Ectodermal cell (in vitro differentiated cells): ENCODE measurements at regions not wholly inside any gene's neighbourhood (a gene's known extent, or its start where the extent isn't known, plus 50 kb on each side); places are given as distances from the start of the nearest gene placed in this dataset.

ENCODE experiments used
- H3K27ac ChIP-seq: 2 replicates; pipeline ENCODE4 v1.7.0; 2013; ENCODE audit warnings: mild to moderate bottlenecking, low read depth, low read length; ENCODE audit not compliant: insufficient read depth, poor library complexity, severe bottlenecking
- H3K27me3 ChIP-seq: 2 replicates; pipeline ENCODE4 v1.7.0; 2013; ENCODE audit warnings: mild to moderate bottlenecking, low read length; ENCODE audit not compliant: insufficient read depth, control insufficient read depth, poor library complexity, severe bottlenecking
- H3K36me3 ChIP-seq: one replicate; pipeline ENCODE4 v1.7.0; 2013; ENCODE audit warnings: low read length; ENCODE audit not compliant: control insufficient read depth, insufficient read depth
- H3K4me1 ChIP-seq: one replicate; pipeline ENCODE4 v1.7.0; 2013; ENCODE audit warnings: low read length; ENCODE audit not compliant: control insufficient read depth, insufficient read depth
- H3K4me3 ChIP-seq: 2 replicates; pipeline ENCODE4 v1.7.0; 2013; ENCODE audit warnings: low read depth, low read length, control low read depth; ENCODE audit not compliant: insufficient read depth
- H3K9me3 ChIP-seq: 2 replicates; pipeline ENCODE4 v1.7.0; 2013; ENCODE audit warnings: mild to moderate bottlenecking, low read length, moderate library complexity; ENCODE audit not compliant: control insufficient read depth
- WGBS, 2 experiments: methylation state at CpG; one replicate each; pipeline ENCODE4 v1.1.7; 2013; ENCODE audit warnings: missing lambda C conversion rate in 2 of 2; 5-methylcytosine and 5-hydroxymethylcytosine counted together

- no peaks in the 10 kb centered on the region for H3K27me3 ChIP-seq
- no peak overlapping the region for H3K4me3 ChIP-seq
- H3K9me3 ChIP-seq, result no peaks in the 10 kb centered on the region
- H3K27ac ChIP-seq, result no peak overlapping the region
- no peaks in the 10 kb centered on the region for H3K4me1 ChIP-seq
- no peaks in the 10 kb centered on the region for H3K36me3 ChIP-seq
Measured at GRCh38 chr15:95013381-95013780, 782.0 kb downstream of the MCTP2 start.

GRCh38 chr15:95016511-95017229 lies 785.3 kb downstream of the MCTP2 start:
- WGBS, 2 experiments, result 100% methylated on average over 2 of the region's 2 CpGs
- Histone ChIP-seq H3K36me3 (no peaks in the 10 kb centered on the region), H3K4me3 (no peak overlapping the region), H3K27me3 (no peaks in the 10 kb centered on the region), H3K27ac (no peak overlapping the region), H3K9me3 (no peaks in the 10 kb centered on the region), H3K4me1 (no peaks in the 10 kb centered on the region)

DNA sequence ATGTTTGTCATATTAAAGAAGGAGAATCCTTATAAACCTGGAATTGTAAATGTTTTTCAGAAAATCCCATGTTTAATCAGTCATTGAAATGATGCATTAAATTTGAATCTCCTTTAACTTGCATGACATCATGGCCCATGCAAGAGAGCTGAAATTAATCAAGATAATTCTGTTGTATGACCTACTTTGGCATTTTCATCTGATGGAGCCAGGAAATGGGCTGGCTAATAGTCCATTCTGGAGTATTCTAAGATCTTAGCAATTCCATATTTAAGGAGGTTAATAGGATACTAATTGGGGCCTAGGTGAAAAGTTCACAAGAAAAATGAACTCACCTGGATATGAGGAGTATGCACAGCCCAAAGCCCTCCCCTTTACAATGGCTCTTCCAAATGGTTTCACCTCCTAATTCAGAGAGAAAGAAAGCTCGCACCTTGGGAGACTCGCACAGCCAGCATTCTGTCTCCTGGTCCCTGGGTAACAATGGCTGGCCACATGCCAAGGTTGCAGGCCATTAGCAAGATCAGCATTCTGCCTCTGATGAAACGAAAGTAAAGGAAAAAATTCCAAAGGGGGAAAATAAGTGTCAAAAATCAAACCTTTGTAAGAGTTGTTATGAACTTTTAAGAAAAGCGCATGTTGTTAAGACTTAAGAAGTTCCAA lies 786.4 kb downstream of the MCTP2 start:
- Histone ChIP-seq H3K9me3 (no peaks in the 10 kb centered on the region), H3K36me3 (no peaks in the 10 kb centered on the region), H3K4me3 (no peak overlapping the region), H3K4me1 (no peaks in the 10 kb centered on the region), H3K27me3 (no peaks in the 10 kb centered on the region), H3K27ac (no peak overlapping the region)
- WGBS, 2 experiments, result 41 to 58% methylated on average over 4 of the region's 4 CpGs

DNA sequence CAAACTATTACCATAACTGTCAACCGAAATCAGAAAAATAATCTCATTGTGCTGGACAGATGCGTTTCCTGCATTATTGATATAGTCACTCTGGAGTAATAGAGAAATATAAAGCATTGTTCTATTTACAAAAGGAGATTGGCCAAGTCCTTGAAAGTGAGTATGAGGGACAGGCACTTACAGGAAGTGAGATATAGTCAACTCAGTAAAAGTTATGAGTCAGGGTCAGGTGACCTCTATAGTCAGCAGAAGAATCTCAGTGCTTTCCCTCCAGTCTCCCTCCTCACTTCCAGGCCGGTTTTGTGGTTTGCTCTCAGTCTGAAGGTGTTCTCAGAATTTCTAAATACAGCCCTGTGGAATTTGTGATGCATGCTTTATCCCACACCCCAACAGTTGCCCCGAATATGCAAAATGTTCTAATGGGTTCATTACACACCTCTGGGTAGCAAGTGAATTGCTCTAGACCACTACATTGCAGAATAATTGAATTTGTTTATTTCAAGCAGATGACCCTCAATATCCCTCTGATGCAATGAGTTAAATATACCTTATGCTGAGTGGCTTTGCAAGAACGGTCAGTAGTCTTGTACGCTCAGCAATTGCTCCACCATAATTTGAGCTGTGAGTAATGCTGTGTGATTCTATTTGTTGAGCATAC lies 787.7 kb downstream of the MCTP2 start:
- WGBS, 2 experiments, result 85 to 95% methylated on average over 4 to 6 of the region's 6 CpGs
- no peak overlapping the region for H3K27ac ChIP-seq
- H3K4me1 ChIP-seq, result no peaks in the 10 kb centered on the region
- H3K9me3 ChIP-seq, result no peaks in the 10 kb centered on the region
- no peaks in the 10 kb centered on the region for H3K27me3 ChIP-seq
- no peak overlapping the region for H3K4me3 ChIP-seq
- H3K36me3 ChIP-seq, result no peaks in the 10 kb centered on the region

DNA sequence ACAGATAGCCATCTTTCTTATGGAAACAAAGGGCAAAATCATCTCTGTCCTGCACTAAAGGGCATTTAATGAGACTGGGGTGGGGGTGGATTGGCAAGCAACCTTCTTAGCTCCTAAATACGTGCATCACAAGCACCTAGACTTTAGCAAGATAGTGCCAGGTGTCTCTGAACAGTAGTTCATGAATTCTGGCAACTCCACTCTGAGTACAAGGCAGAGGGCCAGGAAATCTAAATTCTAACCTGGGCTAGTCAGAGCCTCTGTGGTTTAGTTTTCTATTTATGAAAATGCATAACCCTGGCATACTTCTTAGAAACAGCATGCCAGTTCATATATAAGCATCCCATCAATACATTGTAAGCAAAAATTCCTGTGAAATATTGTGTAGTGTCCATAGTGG lies 788.5 kb downstream of the MCTP2 start:
- H3K4me3 ChIP-seq, result no peak overlapping the region
- no peaks in the 10 kb centered on the region for H3K36me3 ChIP-seq
- WGBS, 2 experiments, result 94 to 97% methylated on average over 1 of the region's 1 CpG
- no peaks in the 10 kb centered on the region for H3K4me1 ChIP-seq
- H3K27me3 ChIP-seq, result no peaks in the 10 kb centered on the region
- no peak overlapping the region for H3K27ac ChIP-seq
- H3K9me3 ChIP-seq, result no peaks in the 10 kb centered on the region

GRCh38 chr15:95021816-95022215 lies 790.5 kb downstream of the MCTP2 start:
- H3K4me3 ChIP-seq, result no peak overlapping the region
- H3K9me3 ChIP-seq, result no peaks in the 10 kb centered on the region
- no CpG with 5 or more reads among the region's 2 CpGs for WGBS, 2 experiments
- no peaks in the 10 kb centered on the region for H3K36me3 ChIP-seq
- H3K4me1 ChIP-seq, result no peaks in the 10 kb centered on the region
- no peak overlapping the region for H3K27ac ChIP-seq
- no peaks in the 10 kb centered on the region for H3K27me3 ChIP-seq

DNA sequence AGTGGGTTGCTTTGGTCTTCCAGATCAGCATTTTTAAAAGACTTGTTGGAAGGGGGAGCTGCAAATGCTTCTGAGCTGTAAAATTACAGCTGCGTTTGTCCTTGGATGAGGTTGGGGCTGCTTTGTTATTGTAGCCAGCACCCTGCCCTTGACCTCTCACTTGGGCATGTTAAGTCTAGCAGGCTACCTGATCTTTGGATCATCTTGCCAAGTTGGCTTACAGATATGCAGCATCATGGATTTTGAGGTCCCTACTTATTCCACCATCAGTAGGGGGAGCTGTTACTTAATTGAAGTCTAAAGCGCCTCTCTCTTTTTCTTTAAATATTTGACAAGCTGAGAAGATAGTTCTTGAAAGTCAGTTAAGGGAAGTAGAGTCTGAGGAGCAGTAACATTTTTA lies 793.0 kb downstream of the MCTP2 start:
- WGBS, 2 experiments, result 61 to 88% methylated on average over 1 to 2 of the region's 2 CpGs
- H3K27me3 ChIP-seq, result no peaks in the 10 kb centered on the region
- H3K36me3 ChIP-seq, result no peaks in the 10 kb centered on the region
- no peaks in the 10 kb centered on the region for H3K4me1 ChIP-seq
- no peak overlapping the region for H3K27ac ChIP-seq
- no peaks in the 10 kb centered on the region for H3K9me3 ChIP-seq
- H3K4me3 ChIP-seq, result no peak overlapping the region

- H3K27me3 ChIP-seq, result no peaks in the 10 kb centered on the region
Measured at GRCh38 chr15:95025924-95026728, 794.8 kb downstream of the MCTP2 start.

DNA sequence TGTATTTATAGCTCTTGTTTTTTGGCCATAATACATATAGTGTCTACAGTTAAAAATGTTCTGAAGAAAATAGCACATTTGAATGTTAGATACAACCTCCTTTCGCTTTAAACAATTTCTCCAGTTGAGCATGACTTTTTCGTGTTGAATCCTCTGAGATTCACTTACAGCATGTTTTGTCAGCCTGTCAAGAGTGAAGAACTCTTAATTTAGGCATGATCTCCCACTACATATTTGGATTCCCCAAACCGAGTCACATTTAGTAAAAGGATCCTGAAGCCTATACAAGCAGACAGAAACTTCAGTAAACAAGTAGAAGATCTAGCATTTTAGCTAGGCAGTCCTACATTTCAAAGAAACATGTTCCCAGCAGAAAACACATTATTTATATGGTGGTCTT lies 796.6 kb downstream of the MCTP2 start:
- H3K36me3 ChIP-seq, result no peaks in the 10 kb centered on the region
- no peak overlapping the region for H3K4me3 ChIP-seq
- no peaks in the 10 kb centered on the region for H3K27me3 ChIP-seq
- H3K9me3 ChIP-seq, result no peaks in the 10 kb centered on the region
- 94 to 96% methylated on average over 3 of the region's 3 CpGs for WGBS, 2 experiments
- H3K27ac ChIP-seq, result no peak overlapping the region
- H3K4me1 ChIP-seq, result no peaks in the 10 kb centered on the region

More at GRCh38 chr15:95025924-95026728, 794.8 kb downstream of the MCTP2 start:
- Histone ChIP-seq H3K4me1 (no peaks in the 10 kb centered on the region), H3K4me3 (no peak overlapping the region), H3K27ac (no peak overlapping the region), H3K9me3 (no peaks in the 10 kb centered on the region), H3K36me3 (no peaks in the 10 kb centered on the region)
- 82 to 94% methylated on average over 3 to 4 of the region's 5 CpGs for WGBS, 2 experiments

- Histone ChIP-seq H3K9me3 (no peaks in the 10 kb centered on the region), H3K4me3 (no peak overlapping the region), H3K27me3 (no peaks in the 10 kb centered on the region), H3K27ac (no peak overlapping the region), H3K36me3 (no peaks in the 10 kb centered on the region), H3K4me1 (no peaks in the 10 kb centered on the region)
- WGBS, 2 experiments, result 92 to 100% methylated on average over 2 of the region's 2 CpGs
Measured at GRCh38 chr15:95032156-95032555, 800.8 kb downstream of the MCTP2 start.
